RPMI8226 (cell line): ENCODE measurements at regions not wholly inside any gene's neighbourhood (a gene's known extent, or its start where the extent isn't known, plus 50 kb on each side); places are given as distances from the start of the nearest gene placed in this dataset.
"Not testable (repeated sequence)": the region's sequence is repeated elsewhere in the genome, so short reads cannot be mapped to it uniquely, and the experiment has no call there.

Source experiments
- DNase-seq: peaks from one replicate; pipeline ENCODE4 v3.0.0-alpha.2; 2015

- DNase-seq: no peak
Measured at GRCh38 chr13:87878706-87879105, 207.5 kb downstream of the SLITRK5 start.

GRCh38 chr13:87884884-87885283 is 213.7 kb downstream of the SLITRK5 start:
- no peak for DNase-seq

GRCh38 chr13:87887459-87888123 is 216.4 kb downstream of the SLITRK5 start:
- peak; percentile 14 for DNase-seq

GRCh38 chr13:87889254-87889653 is 218.1 kb downstream of the SLITRK5 start:
- no peak for DNase-seq

GRCh38 chr13:87893186-87893585 is 222.0 kb downstream of the SLITRK5 start:
- DNase-seq: no peak

- peak; percentile 40 for DNase-seq
Measured at GRCh38 chr13:87894059-87894458, 222.9 kb downstream of the SLITRK5 start.

- DNase-seq: no peak
Measured at GRCh38 chr13:87903553-87903952, 232.4 kb downstream of the SLITRK5 start.

- peak; percentile 48 for DNase-seq
Measured at GRCh38 chr13:87906411-87906810, 235.2 kb downstream of the SLITRK5 start.

- no peak for DNase-seq
Measured at GRCh38 chr13:87907202-87907601, 236.0 kb downstream of the SLITRK5 start.

- DNase-seq: no peak
Measured at GRCh38 chr13:87919956-87920355, 248.8 kb downstream of the SLITRK5 start.

GRCh38 chr13:87923753-87924152 is 252.6 kb downstream of the SLITRK5 start:
- no peak for DNase-seq

- no peak for DNase-seq
Measured at GRCh38 chr13:87925006-87925405, 253.8 kb downstream of the SLITRK5 start.

- DNase-seq: no peak
Measured at GRCh38 chr13:87940776-87941175, 269.6 kb downstream of the SLITRK5 start.

GRCh38 chr13:87941226-87941625 is 270.1 kb downstream of the SLITRK5 start:
- DNase-seq: no peak

GRCh38 chr13:87942205-87942604 is 271.0 kb downstream of the SLITRK5 start:
- no peak for DNase-seq

GRCh38 chr13:87944038-87944437 is 272.9 kb downstream of the SLITRK5 start:
- no peak for DNase-seq

GRCh38 chr13:87952377-87952776 is 281.2 kb downstream of the SLITRK5 start:
- DNase-seq: no peak

GRCh38 chr13:87953381-87953780 is 282.2 kb downstream of the SLITRK5 start:
- no peak for DNase-seq

- no peak for DNase-seq
Measured at GRCh38 chr13:87954091-87954490, 282.9 kb downstream of the SLITRK5 start.

- no peak for DNase-seq
Measured at GRCh38 chr13:87961546-87961945, 290.4 kb downstream of the SLITRK5 start.

- DNase-seq: no peak
Measured at GRCh38 chr13:87972568-87972967, 301.4 kb downstream of the SLITRK5 start.

GRCh38 chr13:87975035-87975434 is 303.9 kb downstream of the SLITRK5 start:
- DNase-seq: no peak

- not testable (repeated sequence) for DNase-seq
Measured at GRCh38 chr13:87976650-87977049, 305.5 kb downstream of the SLITRK5 start.

GRCh38 chr13:87981416-87981815 is 310.2 kb downstream of the SLITRK5 start:
- DNase-seq: no peak

GRCh38 chr13:87982400-87982799 is 311.2 kb downstream of the SLITRK5 start:
- no peak for DNase-seq
